ENCODE measurements at regions not wholly inside any gene's neighbourhood (a gene's known extent, or its start where the extent isn't known, plus 50 kb on each side); places are given as distances from the start of the nearest gene placed in this dataset.

DNA sequence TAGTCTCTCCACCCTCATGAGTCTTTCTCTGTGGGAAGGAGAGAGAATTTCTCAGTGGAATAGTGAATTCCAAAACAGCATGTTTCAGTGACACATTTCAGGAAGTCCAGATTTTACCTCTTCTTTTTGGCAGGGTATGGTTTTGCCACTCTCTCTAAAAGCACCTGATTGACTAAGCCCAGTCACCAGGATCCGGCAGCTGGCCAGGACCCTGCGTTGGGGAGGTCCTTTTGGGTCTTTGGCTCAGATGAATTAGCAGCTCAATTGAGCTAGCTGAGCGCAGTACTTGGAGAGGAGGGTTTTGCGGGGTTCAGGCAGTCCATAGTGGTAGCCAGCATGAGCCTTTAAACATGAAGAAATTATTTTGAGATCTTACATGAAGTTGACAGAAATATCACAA, 548.2 kb downstream of the PDCD6IP start:
- no peak for DNase-seq

DNA sequence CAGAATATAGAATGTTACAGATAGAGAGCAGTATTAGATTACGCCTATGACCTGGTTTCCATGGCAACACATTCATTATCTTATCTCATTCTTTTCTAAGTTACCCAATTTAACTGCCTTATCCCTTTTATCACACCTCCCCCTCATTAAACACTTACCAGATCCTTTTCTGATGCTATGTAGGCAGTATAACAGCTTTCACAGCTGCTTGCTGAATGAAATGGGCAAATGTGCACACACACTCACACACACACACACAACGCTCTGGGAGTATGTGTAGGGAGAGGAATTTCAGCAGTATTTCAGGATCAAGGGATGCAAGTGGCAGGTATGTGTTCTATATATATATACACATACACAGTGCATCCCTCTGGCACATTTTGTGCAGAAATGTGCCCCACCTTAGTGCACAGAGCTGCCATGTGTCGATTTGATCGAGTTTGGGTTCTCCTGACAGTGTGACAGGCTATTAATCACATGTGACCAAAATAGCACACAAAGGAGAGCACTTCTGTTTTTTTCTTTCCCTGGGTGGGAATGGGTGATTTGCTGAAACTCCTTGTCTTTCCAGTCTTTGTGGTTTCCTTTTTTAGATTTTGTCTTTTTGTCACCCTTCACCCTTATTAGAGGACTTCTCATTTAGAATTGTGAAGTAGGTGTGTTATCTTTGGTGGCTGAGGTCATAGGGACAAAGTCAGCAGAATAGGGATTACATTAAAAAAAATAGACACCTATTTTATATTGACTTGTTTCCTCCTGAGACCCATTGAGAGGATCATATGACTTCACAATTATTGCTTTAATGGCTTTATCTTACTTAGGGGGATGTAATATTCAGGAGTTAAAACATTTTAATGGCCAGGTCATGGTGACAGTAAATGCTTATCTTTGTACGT, 553.7 kb downstream of the PDCD6IP start:
- DNase-seq, result no peak

DNA sequence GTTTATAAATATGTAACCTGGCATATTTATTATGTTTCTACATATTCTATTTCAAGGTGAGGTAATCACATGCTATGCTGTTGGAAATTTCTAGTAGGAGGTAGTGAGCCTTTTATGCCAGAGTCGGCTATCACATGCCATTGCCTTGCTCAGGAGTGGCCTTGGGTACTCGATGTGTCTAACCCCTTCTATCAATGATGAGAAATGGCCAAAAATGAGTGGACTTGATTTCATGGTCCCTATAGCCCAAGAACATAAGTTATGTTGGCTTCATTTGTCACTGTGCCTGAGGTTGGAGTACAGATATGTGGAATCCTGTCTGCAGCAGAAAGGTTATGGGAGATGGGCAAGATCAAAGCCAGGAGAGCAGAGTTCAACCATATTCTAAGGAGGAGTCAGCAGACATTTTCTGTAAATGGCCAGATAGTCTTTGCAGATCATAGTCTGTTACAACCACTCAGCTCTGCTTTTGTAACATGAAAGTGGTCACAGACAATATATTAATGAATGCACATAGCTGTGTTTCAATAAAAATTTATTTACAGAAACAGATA, 554.4 kb downstream of the PDCD6IP start:
- no peak for DNase-seq

DNA sequence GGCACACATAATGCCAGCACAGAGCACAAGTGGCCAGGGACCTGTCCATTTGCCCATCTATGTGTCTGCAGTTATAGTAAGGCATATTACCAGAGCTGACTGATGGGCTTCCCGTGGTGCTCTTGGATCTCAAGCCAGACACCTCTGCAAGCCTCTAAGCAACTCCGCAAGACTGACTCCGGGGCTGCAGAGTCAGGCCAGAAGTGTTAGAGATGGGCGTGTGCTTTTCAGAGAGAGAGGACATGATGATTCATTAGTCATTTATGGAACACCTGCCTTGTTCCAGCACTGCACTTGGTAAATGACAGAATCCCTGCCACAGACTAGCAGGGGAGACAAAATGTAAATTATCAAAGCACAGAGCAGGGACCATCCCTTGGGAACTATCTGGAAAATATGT, 559.0 kb downstream of the PDCD6IP start:
- no peak for DNase-seq

DNA sequence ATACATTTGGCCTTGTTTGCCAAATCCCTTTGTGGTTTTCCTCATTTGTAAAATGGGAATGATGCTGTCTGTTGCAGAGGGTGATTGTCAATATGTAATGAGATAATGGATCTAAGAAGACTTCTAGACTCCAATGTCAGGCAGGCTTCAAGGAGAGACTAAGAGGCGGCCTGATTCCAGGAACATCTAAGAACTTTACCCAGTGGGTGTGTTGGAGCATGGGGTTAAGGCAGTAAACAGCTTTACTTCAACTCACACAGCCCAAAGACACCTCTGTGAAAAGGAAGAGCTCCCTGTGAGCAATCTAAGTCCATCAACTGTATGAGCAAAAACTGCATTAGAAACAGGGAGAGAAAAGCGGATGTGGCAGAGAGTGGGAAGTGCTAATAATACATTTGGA, 560.6 kb downstream of the PDCD6IP start:
- no peak for DNase-seq

DNA sequence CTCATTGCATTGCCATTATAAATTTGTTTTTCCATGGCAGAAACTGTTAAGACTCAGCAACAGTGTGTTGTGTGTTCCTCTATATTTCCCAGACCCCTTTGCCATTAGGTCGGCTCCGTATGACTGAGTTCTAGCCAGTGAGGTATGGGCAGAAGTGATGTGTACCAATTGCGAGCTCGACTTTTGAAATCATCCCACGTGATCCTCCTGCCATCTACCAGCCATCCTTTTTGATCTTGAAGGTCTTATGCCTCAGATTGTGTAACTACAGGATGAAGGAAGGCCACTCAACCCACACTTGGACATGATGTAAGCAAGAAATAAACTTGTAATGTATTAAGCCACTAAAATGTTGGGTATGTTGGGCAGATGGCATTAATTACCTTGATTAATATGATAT, 562.3 kb downstream of the PDCD6IP start:
- DNase-seq, result no peak

DNA sequence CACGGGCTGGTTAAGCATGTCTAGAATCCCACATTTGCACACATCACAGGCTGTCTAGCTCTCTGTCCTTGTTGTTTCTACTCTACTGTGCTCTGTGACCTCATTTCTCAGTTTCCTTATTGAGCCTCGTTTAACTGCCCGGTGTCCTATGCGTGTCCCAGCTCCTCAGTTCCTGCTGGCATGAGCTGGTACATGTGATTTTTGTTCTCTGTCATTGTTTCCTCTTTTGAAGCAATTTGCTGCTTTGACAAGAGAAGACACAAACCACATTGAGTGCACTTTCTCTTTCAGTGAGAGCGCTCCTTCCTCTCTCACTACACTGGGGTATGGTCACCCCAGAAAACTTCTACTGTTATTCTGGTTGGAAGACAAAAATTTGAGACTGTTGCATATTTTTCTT, 563.5 kb downstream of the PDCD6IP start:
- no peak for DNase-seq

DNA sequence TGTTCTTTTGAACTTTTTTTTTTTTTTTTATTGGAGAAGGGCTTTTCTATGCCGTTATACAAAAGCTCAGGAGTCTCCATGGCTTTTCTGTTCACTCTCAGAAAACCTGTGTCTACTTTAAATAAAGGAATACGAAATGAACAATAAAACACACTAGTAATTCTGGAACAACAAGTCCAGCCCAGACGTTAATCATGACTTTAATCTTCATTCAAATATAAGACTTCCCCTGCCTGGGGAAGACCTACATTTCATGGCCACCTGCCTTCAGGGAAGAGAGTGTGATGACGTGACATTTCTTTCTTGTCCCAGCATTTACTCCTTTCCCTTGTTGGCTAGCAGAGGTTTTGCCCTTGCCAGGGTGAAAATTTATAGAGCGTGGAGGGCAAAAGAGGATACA, 564.5 kb downstream of the PDCD6IP start:
- DNase-seq, result no peak

DNA sequence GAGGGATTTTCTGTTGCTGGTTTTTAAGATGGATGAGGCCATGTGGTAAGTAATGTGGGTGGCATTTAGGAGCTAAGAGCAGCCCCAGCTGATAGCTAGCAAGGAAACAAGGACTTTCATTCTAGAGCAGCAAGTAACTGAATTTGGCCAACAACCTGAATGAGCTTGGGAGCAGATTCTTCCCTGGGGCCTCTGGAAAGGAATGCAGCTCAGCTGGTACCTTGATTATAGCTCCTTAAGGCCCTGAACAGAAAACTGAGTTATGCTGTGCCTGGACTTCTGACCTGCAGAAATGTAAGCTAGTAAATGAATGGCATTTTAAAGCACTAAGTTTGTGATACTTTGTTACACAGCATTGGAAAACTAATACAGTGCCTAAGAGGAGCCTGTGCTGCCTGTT, 565.5 kb downstream of the PDCD6IP start:
- no peak for DNase-seq

DNA sequence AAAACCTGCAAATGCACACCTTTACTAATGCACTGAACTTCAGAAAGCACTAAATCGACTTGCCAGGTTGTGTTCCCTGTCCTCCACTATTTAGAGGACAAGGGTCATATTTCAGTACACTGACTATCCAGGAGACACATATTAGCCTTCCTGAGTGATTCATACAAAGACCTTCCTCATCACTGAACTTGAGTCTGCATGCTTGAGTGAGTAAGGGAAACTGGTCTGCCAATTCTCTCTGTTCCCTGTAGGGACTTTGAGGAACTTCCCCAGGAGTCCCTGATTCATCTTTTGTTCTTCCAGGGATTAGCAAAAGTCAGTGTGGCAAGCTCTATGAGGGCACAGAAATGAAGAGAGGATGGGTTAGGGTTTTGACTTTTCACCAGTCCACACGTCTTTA, 565.9 kb downstream of the PDCD6IP start:
- DNase-seq, result no peak

DNA sequence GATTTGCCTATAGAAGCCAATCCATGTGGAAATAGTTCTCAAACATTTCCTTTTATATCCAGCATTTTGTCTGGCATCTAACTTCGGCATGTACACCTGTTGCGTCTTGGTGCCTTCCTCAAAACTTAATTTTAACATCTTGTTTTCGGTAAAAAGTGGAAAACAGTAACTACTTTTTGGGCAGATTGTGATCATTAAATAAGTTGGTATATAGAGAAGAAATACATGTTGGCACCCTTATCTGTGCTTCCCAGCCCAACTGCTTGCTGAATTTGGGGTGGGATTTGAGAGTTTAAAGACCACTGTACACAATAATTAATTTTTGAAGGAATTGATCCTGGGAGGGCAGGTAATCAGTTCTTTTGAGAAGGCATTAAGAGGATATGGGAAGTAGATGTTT, 566.8 kb downstream of the PDCD6IP start:
- no peak for DNase-seq

DNA sequence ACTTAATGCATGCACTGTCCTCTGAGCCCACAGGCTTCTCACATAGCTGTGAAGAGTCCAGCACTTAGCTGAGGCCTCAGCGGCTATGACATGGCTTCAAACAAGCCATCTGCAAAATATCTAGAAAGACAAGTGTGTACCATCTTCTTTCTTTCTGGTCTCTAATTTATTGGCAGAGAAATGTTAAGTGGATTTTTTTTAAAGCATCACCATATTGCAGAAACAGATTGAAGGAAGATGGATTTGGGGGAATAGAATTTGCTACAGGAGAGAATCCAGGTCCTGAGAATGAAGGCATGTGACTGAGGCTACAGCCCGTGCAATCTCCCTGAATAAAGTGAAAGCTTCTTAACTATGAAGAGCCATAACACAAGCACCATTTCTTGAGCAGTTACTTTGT, 567.3 kb downstream of the PDCD6IP start:
- no peak for DNase-seq

DNA sequence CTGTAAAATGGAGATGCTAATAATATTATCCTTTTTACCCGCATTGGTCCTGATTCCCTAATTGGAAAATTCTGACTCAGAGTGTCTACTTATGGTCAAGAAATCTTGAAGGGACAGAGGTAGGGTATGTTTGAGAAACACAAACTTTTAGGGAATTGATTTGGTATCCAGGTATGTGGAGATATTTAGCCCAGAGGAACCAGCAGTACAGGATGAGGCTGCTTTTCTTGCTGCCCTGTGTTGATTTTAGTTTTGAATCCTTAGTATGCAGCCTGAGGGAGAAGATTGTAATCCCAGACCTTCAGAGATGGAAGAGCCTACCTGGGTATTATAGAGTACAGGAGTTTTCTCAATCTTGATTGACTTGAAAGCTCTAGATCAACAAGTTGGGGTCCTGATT, 569.1 kb downstream of the PDCD6IP start:
- no peak for DNase-seq

DNA sequence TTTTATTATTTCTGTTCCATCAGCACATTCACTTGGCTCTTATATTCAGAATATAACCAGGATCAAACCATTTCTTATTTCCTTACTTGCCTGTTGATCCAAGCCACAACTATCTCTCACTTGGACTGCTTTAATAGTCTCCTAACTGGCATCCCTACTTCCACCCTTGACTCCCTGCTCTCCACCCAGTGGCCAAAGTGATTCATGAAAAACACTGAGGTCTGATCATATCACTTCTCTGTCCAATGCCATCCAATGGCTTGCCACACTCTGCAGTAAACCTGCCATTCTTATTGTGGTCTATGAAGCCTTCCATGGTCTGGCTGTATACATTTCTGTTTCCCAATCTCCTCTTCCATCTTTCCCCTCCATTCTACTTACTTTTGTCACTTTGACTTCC, 576.1 kb downstream of the PDCD6IP start:
- DNase-seq, result no peak

DNA sequence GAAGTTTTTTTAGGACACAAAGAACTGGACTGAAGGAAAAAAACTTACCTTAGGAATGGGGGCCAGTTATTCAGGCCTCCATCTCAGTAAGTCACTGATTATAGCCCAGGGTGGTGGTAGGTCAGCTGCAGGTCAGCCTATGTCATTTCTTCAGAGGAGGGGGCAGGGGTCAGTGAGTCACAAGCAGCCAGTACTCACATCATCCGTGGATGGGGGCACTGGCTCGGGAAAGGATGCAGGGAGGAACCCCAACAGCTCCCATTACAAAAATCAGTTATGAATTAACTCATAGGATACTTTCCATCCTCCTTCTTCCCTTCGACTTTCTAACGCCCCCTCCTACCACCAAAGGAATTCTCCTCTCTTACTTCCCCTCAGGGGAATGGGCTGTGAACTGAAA, 578.3 kb downstream of the PDCD6IP start:
- DNase-seq, result no peak

DNA sequence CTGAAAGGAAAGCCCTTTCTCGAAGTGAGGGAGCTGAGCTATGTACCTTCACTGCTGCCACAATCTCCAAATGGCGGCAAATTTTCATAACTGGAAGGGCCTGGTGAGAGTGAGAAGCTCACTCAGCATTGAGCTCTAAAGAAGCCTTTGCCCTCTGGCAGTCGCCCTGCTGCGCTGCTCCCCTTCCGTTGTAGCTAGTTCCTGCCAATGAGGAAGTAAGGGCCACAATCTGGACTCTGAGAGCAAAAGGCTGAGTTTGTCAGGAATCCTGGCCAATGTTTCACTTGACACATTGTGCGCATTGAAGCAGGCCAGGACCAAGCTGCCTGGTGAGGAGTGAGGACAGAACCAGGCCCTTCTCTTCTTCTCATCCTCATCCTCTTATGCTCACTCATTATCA, 579.5 kb downstream of the PDCD6IP start:
- DNase-seq, result no peak

DNA sequence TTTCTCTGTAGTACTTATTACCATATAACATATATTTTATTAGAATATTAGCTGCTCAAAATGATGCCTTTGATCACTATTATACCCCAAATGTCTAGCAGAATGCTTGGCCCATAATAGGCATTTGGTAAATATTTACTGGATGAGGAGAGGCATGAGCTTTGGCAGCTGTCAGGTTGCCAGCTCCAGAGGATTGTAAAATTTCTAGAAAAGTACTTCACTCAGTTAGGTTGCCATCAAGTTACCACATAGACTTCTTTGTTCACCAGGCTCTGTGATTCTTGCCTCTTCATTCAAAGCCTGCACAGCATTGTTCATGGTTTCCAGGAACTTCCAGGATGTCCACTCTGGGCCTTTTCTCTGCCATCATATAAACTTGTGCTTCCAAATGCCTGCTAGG, 582.8 kb downstream of the PDCD6IP start:
- DNase-seq, result no peak

DNA sequence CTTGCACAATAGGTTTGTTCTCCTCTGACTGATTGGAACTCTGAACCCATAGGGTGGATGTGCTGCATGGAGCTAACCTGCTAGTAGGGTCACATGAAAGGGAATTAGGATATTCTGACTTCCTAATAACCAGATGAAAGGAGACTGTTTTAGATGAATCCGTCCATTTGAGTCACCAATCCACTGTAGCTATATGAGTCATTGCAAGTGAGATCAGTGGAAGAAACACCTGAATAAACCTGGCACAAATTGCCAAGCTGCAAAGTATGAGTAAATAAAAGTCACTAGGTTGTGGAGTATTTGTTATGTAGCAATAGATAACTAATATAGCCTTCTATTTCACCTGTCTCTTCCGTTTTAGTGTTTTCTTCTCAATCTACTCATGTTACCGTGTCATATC, 584.4 kb downstream of the PDCD6IP start:
- DNase-seq, result no peak

DNA sequence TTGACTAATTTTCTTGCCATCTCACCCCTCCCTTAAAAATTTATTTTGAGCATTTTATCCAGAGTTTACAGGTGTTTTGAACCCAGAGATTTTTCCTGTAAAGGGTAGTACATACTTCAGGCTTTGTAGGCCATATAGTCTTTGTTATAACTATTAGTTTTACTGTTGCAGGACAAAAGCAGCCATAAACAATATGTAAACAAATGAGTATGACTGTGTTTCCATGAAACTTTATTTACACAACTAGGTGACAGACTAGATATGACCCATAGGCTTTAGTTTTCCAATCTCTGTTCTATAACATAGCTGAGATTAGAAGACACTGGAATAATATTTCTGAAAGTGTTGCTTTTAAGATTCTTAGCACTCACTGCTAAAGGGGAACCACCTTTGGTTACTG, 587.9 kb downstream of the PDCD6IP start:
- DNase-seq, result no peak

DNA sequence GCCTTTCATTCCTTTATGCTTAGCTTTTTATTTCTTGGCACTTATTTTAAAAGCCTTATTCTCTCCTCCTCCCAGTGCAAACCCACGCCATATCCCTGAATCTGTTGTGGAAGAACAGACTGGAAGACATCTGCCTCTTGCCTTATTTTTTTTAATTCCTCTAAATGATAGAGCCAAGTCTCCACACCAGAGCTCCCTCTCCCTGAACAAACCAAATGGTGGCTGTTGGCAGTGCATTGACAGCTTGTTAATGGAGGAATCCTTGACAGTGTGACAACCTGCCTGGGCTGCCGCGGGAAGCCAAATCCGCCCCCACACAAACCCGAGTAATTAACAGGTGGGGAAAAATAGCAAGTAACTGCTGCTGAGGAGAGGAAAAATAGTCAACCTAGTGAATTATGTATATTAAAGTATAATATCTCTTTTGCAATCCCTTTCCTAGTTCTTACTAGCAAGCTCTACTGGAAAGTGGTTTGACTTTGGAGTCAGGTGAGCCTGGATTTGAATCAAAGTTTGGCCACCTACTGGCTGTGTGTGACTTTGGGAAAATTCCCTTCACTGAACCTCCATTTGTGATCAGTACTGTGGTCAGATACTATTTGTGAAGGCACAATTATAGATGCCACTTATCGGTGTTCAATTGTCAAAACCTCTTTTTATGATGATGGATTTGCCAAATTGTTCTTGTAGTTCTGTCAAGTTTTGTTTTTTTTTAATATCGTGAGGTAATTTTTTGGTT, 589.6 kb downstream of the PDCD6IP start:
- DNase-seq, result no peak

DNA sequence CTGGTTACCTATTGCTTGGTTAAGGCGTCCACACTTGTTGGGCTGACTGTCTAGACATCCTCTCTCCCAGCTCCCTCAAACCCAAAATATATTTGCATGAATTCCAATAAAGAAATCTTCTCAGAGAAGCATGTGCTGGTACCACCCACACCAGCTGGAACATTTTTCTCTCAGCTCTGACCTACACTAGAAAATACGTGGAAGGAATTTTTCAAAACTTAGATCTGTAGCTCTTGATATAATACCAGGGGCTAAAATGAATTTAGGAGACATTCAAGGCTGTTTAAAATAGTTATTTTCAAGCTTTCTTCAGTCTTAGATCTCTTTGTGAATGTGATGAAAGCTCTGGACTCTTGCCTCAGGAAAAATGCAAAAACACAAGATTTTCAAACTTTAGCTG, 590.4 kb downstream of the PDCD6IP start:
- DNase-seq, result no peak

DNA sequence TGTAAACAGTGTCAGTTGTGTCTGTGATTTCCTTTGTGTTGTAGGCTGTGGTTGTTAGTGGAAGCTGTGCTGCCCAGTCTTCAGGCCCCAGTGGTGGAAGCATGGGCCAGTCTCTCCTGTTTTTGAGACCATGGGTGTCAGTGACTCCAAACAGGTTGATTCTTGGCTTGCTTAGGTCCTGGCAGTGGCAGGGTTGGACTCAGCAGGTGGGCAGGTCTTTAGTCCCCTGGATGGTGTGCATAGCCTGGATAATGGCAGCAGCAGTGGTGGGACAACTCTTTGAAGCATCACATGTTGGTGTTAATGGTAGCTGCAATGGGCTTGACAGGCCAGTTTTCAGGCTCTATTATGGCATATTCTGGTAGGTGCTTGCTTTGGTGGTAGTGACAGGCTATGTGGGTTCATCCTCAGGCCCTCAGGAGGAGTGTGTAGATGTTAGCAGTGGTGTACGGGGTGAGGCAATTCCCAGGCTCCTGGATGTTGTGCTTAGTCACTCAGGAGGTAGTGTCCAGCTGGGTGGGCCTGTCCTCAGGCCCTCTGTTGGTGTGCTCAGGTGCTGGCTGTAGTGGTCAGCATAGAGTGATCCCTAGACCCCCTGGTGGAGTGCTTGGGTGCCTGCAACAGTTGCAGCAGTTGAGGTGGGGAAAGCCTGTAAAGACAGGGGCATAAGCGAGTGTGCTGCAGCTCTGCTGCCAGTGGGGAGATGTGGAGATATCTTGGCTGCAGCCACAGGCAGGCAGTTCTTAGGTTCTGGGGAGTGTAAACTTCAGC, 596.7 kb downstream of the PDCD6IP start:
- no peak for DNase-seq

DNA sequence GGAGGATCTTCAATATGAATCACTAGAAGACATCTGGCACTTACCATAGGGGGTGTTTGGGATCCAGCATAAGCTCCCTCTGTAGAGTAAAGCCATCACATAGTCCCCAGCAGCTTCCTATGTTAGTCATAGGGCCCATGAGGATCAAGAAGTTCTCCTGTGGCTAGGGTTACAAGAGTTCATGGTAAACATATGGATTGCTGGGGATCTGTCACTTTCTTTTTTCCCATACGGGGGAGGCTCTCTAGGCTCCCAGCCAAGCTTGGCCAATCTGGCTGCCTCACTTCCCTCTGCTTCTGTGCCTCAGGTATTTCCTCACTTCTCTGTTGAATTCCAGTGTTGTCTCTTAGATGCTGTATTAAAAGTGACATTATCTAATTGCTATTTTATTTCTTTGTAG, 597.9 kb downstream of the PDCD6IP start:
- no peak for DNase-seq
